HS-27A (cell line): ENCODE measurements at regions not wholly inside any gene's neighbourhood (a gene's known extent, or its start where the extent isn't known, plus 50 kb on each side); places are given as distances from the start of the nearest gene placed in this dataset.

ENCODE experiments used
- DNase-seq: peaks from one replicate; pipeline ENCODE4 v3.0.0-alpha.2; 2012; ENCODE audit warnings: low read depth, missing footprints

DNA sequence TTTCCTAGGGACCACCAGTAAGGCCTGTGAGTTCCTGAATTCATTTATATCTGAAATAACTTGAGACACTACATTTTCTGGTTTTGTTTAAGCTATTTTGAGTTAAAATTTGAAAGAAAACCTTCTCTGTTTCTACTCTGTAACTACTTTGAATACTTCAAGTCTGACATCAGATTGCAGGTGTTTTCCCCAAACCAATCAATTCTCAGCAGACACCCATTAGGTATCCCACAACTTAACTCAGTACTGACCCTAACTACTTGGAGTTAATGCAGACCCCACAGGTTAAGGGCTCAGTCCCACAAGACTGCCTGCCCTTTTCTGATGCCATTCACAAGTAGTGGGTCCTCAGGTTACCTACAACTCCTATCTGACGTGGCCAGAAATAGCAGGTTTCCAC lies 1100.0 kb upstream of the SLIT2 start:
- no peak for DNase-seq

DNA sequence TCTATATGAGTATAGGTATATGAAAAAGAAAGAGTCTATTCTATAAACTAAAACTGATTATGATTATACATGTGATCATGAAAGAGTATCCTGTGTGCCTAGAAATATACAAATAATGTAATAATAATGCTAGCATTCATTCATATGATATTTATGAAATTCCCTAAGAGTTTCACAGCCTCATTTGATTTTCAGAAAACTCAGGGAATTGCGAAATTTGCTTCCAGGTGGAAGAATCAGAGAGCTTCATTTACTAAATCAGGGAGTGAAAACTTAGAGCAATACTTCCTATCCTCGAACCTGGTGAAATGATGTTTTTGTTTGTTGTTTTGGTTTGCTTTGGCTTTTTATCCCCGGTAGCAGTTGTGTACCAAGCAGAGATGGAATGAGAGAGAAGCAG lies 1105.7 kb upstream of the SLIT2 start:
- no peak for DNase-seq

DNA sequence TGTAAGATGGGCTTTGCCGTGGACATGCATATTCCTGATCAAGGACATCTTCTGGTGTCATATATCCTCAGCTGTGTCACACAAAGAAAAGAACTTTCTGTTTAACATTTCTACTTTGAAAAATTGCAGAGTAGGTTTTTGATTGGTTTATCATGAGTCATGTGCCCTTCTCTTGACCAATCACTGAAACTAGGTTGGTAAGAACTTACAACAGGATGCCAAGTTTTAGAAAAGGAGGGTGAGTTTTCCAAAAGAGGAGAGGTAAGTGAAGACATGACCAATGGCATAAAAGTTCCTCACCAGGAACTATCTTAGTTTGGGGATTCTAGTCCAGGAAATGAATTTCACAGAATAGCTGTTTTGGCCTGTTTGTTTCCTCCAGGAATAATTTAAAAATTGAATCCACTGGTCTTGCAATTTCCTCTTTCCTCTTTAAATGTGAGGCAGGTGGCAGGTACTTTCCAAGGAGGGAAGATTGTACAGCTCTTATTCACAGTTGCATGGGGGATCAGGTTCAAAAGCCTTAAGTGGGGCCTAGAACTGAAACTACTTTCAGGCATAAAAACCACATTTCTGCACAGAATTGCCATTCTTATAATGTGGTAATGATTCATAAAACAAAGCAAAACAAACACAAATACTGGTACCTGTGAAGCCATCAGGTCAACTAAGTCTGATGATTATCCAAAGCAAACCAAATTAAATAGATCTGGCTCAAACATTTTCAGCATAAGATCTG lies 1114.5 kb upstream of the LCORL start:
- DNase-seq = no peak

DNA sequence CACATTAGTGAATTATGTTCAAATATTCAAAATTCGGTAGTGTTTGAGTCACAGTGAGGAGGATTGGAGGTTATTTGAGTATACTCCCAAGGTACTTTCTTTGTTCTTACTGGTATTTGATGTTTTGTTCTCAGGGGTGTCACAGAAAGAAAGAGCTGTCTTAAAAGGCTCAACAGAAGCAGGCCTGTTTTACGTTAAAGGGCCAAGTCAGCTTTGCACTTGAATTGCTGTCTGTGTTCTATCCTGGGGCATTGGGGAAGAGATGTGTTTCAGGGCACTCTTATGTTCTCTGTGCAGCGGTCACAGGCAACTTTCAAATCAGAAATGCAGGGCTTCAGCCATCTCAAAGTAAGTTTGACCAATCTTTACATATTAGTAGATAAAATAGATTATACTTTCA lies 1113.1 kb upstream of the LCORL start:
- no peak for DNase-seq

DNA sequence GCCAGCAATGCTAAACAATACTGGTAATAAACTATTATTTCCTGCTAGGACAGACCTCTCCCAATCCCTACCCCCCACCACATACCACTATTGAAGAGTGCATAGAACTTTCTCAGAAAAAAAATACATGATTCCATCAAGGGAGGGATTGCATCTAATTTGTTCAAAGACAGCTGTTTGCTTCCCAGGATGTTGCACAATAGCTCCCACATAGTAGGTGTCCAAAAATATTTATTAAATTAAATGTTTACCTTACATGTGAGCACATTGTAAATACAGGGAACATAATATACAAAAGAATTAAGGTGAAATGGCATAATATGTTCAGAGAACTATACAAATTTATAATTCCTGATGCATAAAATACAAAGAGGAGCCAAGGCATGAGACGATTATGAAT lies 1111.8 kb upstream of the LCORL start:
- DNase-seq = no peak

DNA sequence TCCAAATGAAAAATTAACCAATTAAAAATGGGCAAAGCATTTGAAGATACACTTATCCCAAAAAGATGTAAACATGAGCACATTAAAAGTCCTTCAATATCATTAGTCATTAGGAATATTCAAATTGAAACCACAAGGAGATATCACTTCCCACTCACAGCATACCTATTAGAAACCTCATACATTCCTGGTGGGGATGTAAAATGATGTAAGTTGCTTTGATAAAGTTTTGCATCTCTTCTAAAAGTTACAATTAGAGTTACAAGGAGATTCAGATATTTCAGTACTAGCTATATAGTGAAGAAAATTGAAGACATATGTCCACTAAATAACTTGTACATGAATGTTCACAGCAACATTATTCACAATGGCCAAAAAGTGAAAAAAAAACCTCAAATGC lies 1109.3 kb upstream of the LCORL start:
- no peak for DNase-seq

DNA sequence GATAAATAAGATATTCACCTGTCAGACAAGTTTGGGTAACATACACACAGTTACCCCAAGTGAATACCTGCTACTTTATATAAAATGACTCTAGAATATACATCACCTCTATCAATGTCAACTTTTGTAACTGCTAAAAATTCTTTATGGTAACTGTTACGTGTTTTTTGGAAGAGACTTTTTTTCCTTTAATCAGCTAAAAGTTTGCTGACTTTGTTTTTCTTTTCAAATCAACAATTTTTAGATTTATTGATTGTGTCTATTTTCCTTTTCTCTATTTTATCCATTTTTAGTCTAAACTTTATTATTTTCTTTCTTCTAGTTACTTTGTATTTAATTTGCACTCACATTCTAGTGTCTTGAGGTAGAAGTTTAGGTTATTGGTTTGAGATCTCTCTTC lies 1106.6 kb upstream of the LCORL start:
- no peak for DNase-seq

DNA sequence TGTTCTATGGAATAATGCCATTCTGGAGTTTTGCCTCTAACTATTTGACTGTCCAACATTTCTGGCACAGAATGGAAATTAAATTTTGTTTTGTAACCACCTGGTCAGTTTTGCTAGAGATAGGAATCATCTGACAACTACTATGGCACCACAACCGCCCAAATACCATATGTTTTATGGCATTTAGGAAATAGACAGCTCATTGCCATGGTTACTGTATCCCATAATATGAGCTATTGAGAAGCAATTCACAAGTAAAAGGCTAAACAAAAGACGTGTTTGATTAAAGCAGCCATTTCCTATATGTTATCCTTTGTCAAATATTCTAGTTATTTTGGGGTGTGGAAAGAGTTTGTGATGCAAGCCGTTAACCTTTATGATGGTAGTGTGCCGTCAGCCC lies 1105.3 kb upstream of the LCORL start:
- DNase-seq = no peak

DNA sequence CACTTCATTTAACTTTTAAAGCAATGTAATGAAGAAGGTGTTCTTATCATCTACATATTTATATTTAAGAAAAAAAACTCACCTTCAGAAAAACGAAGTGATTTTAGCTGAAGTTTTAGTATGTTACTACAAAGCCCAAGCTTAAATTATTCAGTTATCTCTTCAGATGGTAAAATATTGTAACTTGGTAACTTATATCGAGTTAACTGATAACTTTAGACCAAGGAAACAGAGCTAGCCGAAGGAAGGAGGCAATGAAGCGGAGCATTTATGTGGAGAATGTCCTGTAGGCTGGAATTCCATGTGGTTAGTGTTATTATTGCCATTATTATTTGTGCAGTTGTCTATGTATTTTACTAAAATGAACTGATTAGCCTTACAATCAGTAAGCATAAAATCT lies 1102.1 kb upstream of the LCORL start:
- no peak for DNase-seq

DNA sequence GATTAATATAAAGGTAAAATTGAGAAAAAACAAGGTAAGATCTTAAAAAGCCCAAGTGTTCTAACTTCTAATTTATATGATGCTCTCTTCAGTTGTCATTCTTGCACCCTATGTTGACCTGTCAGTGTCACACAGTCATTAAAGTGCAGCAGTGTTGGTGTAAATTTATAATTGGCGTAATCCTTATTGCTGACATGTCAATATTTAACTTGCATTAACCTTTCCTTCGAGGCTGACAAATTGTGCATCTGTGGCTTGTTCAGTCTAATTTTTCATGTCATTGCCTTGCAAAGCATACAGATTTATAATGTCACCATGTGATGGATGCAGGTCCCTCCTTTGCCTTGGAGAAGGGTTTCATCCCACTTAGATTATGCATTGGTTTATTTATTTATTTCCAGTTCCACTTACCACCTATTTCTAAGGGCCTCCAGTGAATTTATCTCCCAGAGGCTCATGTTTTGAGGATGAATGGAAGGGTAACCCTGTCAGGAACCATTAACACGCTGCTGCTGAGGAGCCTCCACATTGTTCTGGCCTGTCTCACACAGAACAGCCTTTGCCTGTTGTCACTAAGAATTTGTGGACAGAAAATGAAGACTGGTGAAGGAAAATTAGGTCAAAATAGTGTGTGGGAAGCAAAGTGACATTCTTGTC lies 1098.5 kb upstream of the LCORL start:
- no peak for DNase-seq

DNA sequence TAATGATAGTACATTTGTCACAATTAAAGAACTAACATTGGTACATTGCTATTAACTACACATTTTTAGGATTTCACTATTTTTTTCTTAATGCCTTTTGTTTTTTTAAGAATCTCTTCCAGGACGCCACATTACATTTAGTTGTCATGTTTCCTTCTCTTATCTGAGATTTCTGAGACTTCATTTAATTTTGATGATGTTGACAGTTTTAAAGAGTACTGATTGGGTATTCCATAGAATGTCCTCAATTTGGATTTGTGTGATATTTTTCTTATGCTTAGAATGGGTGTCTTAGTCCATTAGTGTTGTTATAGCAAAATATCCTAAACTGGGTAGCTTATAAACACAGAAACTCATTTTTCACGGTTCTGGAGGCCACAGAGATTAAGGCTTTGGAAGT lies 1095.5 kb upstream of the LCORL start:
- DNase-seq = no peak

DNA sequence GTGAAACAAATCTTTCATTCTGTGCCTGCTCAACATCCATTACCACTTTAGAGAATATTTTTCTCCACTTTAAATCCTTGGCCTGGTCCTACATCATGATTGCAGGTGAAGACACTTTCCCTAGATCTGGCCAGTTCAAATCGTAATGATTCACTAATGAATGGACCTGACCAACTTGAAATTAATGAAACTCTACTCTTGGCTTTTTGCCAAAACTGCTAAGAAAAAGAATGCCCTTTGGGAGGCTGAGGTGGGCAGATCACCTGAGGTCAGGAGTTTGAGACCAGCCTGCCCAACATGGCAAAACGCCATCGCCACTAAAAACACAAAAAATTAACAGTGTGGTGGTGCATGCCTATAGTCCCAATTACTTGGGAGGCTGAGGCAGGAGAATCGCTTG lies 1082.6 kb upstream of the LCORL start:
- DNase-seq = no peak

DNA sequence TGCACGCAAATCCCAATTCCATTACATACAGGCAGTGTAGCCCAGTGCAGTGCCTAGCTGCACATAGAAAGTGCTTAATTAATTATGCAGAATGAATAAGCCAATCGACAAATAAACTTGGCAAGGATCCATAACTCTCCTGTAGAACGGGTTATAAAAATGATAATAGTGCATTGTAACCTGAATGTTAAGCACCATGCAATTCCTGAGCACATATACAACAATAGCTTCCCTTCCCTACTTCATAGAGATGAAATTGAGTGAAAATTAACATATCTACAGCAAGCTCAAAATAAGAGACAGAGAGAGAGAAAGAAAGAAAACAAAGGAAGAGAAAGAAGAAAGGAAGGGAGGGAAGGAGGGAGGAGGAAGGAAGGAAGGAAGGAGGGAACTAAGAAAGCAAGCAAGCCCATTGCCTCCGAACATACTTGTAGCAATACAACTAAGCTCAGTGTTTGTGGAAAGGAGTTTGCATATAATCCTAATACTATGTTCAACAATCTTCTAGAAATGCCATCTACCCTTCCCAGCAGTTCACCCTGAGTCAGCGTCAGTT lies 1074.0 kb upstream of the LCORL start:
- no peak for DNase-seq

DNA sequence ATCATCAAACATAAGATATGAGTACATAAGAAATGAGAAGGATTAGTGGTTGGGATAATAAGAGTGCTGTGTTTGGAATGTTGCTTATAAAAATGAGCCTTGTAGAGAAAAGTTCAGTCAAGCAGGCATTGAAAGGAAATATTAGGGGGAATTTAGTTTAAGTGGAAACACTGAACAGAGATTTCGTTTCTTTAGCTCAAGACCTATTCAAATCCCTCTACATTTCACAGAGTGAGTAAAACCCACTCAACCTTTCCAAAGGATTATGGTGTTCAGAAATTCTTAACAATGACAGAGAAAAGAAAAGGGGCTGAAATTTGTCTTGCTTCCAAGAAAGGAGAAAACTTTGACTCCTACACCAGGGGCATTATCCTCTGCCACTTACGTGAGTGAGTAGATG lies 1072.4 kb upstream of the LCORL start:
- DNase-seq = no peak

DNA sequence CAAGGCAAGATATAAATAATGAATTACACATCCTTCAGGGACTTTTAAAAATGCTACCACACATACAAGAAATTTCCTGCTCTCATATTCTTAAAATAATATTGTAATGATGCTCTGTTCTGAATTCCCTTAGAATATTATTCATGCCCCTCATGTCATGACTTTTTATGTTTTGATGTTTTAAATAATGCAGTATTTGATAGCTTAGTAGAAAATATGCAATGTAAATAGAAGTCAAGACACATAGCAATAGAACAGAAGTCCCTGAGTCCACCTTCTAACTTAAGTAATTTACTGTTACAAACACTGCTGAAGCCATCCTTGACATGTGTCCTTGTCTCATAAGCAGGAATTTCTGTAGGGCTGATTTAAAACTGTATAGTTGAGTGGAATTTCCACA lies 1071.2 kb upstream of the LCORL start:
- no peak for DNase-seq

DNA sequence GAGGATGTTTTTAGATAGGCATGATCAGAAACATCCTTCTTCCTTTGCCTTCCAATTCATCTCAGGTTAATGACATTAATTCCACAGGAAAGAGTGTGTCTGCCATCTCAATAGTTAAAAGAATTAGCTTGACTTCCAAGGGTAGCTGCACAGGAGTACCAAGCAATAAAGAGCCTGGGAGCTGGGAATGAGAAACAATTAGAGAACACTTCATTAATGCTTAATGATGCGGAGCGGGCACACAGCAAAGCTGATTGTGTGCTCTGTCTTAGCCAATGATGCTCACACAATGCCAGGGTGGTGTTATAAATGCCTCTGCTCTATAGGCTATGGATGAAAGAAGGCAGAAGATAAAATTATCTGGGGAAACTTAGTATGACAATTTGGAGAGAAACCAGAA lies 1052.5 kb upstream of the LCORL start:
- no peak for DNase-seq

DNA sequence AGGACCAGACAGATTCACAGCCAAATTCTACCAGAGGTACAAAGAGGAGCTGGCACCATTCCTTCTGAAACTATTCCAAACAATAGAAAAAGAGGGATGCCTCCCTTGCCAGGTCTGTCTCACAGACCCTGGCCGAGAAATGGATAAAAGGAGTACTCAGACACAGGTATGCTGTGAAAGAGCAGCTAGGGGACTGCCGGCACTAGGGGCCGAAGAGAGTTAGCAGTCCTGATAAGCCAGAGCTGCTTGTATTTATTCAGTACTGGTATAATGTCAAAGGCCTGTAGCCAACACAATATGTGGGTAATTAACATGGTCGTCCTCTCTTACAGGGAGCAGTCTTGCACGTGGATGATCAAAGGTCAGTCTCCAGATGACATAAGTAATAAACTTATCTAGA lies 1042.1 kb upstream of the LCORL start:
- DNase-seq = no peak

DNA sequence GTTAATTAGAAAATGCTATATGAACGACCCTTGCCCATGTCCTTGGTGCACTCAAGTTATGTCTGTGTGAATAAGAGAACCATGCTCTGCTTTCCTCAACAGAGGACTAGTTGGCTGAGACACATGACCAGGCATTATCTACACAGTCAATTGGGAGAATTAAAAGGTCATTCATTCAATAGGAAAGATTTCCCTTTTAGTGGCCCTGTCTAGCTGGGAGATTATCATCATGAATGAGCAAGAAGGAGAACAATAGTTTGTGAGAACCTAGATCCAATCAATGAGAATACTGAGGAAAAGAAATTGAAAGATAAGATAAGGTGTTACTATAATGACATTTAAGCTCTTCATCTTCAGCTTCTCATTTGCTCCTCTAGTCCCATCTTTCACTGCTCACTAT lies 1033.4 kb upstream of the LCORL start:
- no peak for DNase-seq

DNA sequence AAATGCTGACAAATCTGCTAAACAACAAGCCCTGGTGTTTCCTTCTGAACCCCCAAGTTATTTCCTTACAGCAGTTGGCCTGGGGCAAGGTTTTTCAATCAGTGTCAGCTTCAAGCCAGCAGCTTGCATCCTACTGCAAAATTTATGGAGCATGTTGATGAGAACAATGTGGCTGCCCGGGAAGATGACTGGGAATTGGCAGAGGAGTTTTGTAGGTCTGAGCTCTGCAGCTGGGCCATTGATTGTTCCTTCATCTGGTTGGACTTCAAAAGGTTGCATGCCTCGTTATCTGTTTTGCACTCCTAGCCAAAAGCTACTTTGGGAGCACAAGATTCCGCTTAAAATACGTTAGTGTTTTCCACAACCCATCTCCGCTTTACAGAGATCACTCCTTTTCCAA lies 1030.3 kb upstream of the LCORL start:
- DNase-seq = no peak

DNA sequence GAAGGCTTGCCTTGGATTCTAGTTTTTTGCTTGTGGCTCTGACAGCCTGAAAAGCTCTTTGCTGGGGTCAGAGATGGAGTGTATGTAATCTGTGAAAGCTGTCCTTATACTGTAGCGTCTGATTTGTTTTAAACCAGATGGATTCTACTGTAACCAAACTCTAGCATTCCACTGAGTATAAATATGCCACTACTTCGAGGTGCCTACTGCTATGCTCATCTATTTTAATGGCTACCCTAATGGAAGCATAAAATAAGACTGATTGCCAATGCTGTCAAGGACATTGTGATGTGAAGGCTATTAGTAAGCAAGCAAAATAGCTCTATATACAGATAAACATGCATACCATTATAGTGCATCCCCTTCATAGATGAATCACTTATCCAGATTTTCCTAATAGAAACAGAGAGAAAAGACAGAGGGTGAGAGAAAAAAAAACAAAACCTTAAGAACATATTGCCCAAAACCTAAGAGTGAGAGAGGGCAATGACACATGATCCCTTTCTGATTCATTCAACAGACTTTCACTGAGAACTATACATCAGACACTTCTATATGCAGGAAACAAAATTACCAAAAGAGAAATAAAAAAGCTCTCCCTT lies 1025.8 kb upstream of the LCORL start:
- no peak for DNase-seq

DNA sequence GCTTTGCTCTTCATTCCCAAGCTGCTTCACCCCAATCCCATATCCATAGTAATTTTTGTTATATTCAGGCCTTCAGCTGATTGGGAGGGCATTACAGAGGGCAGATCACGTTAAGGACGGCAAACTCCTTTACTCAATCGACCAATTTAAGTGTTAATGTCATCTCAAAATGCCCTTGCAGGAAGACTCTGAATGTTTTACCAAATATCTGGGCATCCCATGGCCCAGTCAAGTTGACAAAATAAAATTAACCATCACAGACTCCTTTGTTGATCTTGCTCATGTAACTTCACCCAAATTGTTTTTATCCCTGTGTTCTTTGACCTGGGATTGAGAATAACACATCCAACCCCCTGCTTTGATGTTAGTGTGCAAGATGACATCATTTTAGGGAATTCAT lies 1018.3 kb upstream of the LCORL start:
- DNase-seq = no peak

DNA sequence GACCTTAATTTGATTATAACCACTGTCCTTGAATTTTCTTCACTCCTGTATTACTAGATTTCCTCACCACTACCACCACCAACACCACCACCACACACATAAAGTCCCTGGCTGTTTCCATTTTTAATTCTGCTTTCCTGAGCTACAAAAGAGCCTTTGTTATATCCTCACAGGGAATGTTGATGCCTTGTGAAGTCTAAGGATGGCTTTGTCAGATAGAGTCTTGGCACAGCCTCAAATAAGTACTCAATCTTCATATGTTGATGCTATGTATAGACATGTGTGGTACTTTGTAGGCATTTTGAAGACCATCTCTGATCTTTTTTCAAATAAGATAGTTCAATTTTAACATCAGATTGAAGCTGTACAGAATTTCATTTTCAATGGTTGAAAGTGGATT lies 1016.7 kb upstream of the LCORL start:
- DNase-seq = no peak
